ENCODE measurements at regions not wholly inside any gene's neighbourhood (a gene's known extent, or its start where the extent isn't known, plus 50 kb on each side); places are given as distances from the start of the nearest gene placed in this dataset.

- no peak for DNase-seq
- no peak for ATAC-seq
These were observed 188.8 kb downstream of the POSTN start for GRCh38 chr13:37409756-37410155.

- DNase-seq (no peak), ATAC-seq (no peak)
These were observed 191.4 kb downstream of the POSTN start for GRCh38 chr13:37407156-37407555.

- DNase-seq, result no peak
- no peak for ATAC-seq
These were observed 192.5 kb downstream of the POSTN start for GRCh38 chr13:37406031-37406430.

DNA sequence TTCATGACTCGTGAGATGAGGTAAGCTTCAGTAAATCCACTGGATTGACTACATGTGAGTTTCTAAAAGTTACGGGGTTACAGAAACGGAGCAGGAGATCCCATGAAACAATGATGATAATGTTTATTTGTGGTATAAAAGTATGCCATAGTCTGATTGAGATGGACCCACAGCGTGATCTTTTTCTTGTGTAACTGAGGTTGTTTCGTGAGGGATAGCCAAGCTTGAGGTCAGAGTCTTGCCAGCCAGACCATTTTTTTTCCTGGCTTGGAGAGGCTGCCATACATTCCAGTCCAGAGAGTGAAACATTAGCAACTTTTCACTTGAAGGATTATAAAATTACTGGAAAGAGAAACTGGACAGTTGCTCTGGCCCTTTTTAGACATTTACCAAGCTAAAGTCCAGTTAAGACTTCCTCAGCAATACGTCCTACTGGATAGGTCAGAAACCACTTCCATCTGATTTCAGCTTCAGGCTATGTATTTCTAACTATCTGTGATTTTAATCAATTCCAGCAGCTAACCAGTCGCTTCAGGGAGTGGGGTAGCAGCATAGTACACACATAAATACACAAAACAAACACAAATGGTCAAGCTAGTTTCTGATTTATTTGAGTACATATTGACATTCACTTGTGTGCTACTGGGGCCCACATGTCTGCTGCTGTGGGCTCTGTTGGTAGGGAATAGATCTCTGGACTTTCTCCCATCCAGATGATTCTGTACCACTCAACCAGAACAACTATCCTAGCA is 194.6 kb downstream of the POSTN start:
- no peak for ATAC-seq
- DNase-seq, result no peak

GRCh38 chr13:37401721-37402120 is 196.8 kb downstream of the POSTN start:
- ATAC-seq, result no peak
- no peak for DNase-seq

DNA sequence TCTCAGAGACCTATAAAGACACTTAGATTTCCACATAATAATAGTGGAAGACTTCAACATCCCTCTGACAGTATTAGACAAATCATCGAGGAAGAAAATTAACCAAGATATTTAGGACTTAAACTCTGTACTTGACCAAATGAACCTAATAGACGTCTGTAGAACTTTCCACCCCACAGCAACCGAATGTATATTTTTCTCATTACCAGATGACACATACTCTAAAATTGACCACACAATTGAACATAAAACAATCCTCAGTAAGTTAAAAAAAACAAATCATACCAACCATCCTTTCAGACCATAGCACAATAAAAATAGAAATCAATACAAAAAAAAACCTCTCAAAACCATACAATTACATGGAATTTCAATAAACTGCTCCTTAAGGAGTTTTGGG is 201.0 kb downstream of the POSTN start:
- DNase-seq (no peak), ATAC-seq (no peak)

DNA sequence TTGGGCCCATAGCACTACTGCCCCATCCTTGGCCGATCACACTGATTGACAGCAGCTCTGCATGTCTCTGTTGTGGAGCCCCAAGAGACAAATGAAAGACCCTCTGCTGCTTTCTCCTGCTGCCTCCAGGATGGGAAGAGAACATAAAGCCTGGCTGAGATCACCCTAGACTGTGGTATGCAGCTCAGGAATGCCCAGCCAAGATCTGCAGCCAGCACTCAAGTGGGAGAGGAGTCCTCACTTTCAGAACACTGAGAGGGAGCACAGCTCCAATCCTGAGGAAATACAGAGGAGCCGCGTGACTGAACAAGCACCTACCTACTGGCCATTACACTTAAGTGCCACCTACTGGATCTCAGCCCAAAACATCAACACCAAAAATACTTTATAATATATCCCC is 203.0 kb downstream of the POSTN start:
- DNase-seq (no peak), ATAC-seq (no peak)

GRCh38 chr13:37392389-37392788 is 206.2 kb downstream of the POSTN start:
- ATAC-seq, result no peak
- DNase-seq, result no peak

DNA sequence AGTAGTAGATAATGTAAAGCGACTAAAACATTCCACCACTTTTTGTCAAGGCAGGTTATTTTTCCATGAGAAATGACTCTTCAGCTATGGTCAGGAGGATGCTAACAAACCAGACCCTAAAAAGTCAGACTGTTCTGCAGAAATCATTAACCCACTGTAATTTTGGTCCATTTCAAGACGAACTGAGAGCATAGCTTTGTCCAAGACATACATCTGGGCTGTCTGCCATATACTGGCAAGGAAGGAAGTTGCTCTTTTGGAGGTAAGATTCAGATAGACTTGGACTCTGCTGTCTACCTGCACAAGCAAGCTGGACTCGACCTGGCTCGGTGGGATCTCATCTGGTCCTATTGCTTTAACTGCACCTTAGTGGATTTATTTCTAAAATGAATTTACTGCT is 207.8 kb downstream of the POSTN start:
- ATAC-seq, result no peak
- no peak for DNase-seq

DNA sequence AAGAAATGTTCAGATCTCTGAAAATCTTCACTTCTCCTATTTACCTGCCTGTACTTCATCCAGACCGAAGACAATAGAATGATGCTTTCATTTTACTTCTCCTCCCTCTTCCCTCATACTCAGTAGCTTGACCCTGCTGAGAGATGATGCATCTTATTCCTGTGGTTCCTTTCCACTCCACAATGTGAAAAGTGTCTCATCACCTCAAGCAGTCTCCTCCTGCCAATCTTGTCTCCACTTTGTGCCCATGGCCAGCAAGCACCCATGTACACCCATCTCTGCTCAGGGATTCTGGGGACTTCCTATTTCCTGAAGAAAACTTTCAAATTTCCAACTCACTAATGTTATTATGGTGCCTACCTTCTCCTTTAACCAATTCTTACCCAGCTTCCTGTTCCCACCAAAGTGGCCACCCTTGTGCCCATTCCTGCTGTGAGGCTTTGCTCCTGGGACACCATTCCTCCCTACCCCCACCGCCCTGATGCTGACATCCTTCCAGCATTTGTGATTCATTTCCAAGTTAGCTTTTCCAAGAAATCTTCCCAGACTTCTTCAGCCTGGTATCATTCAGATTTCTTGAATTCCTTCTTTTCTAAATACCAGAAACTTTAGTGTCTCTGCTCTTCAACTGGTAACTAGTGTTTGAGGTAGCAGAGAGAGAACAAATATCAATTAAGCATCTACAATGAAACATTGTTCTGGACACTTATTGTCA is 212.5 kb downstream of the POSTN start:
- ATAC-seq (no peak), DNase-seq (no peak)

DNA sequence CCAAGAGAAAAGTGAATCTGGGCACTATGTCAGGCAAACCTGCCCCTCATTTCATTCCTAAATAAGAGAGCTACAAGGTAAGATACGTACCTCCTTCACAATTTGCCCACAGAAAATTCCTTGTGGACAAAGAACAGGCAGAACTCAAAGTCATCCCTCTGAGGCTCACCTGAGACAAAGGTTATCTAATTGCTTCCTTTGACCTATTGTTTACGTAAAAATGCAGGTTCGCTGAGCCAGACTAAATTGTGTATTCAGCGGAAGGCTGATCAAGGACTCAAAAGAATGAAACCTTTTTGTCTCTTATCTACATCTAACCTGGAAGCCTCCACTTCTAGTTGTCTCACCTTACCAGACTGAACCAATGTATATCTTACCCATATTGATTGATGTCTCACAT is 213.3 kb downstream of the POSTN start:
- ATAC-seq (no peak), DNase-seq (no peak)

DNA sequence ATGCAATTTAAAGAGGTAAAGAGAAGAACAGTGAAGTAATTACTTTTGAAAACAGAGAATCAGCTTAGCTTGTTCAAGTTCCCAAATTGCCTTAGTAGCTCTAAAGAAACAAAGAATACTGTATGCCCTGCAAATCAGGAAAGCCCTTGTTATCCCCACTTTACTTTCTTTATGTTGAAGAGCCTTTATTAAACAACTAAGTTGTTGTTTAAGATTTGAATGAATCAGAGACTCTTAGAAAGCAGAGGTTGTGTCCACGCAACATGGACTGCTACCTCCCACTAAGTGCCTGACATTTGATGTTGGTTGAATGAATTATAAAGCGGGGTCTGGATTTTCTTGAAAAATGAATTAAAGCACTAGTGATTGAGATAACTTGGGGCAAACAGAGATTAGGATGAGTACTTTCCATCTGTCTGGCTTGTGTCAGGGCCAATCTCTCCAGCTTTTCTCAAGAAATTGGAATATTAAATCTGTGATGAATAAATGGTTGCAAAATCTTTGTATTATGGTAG is 214.7 kb downstream of the POSTN start:
- DNase-seq (no peak), ATAC-seq (no peak)

- DNase-seq, result no peak
- no peak for ATAC-seq
These were observed 215.5 kb downstream of the POSTN start for GRCh38 chr13:37383046-37383445.

- ATAC-seq (no peak), DNase-seq (no peak)
These were observed 216.4 kb downstream of the POSTN start for GRCh38 chr13:37382146-37382545.

GRCh38 chr13:37381502-37381901 is 217.1 kb downstream of the POSTN start:
- no peak for DNase-seq
- ATAC-seq, result no peak

DNA sequence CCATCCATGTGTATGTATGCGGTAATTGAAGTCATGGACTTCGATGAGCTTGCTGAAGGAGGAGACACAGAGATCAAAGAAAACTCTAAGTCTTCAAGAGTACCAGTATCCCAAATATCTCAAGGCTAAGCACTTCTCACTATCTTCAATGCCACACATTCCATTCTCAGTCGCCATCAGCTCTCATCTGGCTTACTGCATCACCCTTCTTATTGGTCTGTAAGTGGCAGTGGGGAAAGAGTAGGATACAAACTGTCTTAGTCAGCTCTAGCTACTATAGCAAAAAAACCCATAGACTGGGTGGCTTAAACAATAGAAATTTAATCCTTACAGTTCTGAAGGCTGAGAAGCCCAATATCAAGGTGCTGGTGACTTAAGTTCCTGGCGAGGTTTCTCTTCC is 218.7 kb downstream of the POSTN start:
- DNase-seq (no peak), ATAC-seq (no peak)

DNA sequence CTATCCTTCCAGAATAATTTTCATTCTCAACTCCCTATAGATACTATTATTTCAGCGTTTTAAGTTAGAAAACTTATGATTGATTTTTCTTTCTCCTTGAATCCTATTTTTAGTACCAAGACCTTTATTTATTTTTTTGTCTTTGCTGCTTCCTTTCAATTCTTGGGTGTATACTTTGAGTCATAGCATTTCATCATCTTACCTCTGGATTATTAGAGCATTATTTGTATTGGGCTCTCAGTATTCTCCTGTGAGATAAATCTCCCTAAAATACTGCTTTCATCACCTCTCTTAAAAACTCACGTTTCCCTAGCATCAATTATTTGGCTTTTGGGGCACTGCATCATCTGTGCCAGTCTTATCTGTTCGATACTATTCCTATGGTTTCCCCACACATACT is 222.8 kb downstream of the POSTN start:
- ATAC-seq, result no peak
- DNase-seq, result no peak

DNA sequence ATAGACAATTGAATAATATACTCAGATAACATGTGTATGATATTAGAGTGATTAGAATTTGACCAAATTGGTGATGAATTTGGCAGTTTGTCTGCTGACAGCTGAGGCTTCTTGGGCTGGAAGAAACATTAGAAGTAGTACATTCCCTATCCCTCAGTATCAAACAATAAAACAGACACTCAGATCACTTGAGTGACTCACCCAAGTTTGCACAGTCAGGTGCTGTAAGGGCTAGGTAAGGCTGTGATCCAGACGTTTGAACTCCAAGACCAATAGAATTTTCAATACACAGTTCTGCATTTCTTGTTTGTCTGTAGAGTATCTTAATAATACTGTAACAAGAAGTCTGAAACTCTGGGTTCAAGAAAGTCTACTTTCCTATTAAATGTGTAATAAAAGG is 223.5 kb downstream of the POSTN start:
- no peak for ATAC-seq
- DNase-seq, result no peak

GRCh38 chr13:37369616-37370015 is 229.0 kb downstream of the POSTN start:
- ATAC-seq (no peak), DNase-seq (no peak)

DNA sequence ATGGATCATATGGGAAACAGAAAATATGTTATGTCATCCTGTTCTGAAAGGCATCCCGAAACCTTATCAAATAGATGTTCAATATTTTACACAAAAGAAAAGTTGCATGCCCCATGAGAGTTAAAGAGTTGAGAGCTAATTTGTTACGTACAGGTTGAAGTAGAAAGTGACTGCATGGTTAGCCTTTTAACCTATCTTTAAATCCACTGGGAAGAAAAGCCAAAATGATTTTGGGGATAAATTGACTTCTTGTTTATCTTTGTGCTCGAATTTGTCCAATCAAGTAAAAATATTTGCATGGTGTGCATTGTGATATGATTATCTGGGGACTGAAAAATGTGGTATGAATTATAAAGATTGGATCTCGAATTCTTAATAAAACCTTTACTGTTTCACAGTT is 230.1 kb downstream of the POSTN start:
- ATAC-seq (no peak), DNase-seq (no peak)

- DNase-seq (no peak), ATAC-seq (no peak)
These were observed 232.4 kb downstream of the POSTN start for GRCh38 chr13:37366044-37366770.

DNA sequence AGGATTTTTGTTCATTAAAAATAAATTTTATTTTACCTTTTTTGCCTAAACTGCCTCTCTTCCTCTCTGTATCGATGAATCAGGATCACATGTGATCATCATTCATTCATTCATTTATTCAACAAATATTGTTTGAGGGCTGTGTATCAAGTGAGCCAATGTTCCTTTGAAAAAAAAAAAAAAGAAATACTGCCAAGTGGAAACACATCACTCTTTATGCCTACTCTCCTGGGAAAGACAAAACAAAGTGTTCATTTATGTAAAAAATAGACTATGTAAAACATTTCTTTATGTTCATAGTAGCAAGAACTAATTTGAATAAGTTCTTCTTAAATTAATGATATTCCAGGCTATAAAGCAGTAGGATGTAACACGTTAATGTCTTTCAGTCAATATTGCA is 233.1 kb downstream of the POSTN start:
- DNase-seq (no peak), ATAC-seq (no peak)

- DNase-seq (no peak), ATAC-seq (no peak)
These were observed 233.6 kb downstream of the POSTN start for GRCh38 chr13:37364956-37365355.

Measured in stimulated activated naive CD8-positive, alpha-beta T cell treated with anti-CD3 and anti-CD28 coated beads, Interleukin-15, Interleukin-2, amounts not matched to agents 100 U/mL and 50 U/mL, for 24 hours (primary cell).